K562 (cell line): ENCODE measurements at regions not wholly inside any gene's neighbourhood (a gene's known extent, or its start where the extent isn't known, plus 50 kb on each side); places are given as distances from the start of the nearest gene placed in this dataset.
"Not testable (repeated sequence)": the region's sequence is repeated elsewhere in the genome, so short reads cannot be mapped to it uniquely, and the experiment has no call there.

Experiments
- ATAC-seq: fragments of 200-7000 bp; cut with Tn5 transposase; 3 replicates; pipeline ENCODE4 v1.9.1; 2020; ENCODE audit warnings: moderate library complexity
- BruUV-seq: library from RNA; stranded (reverse); fragments of 400-500 nt; replicated peaks from 2 replicates; lab custom pipeline; 2021; lab: Mats Ljungman, UMichigan
- CTCF ChIA-PET: fragments of 300-600 bp; formaldehyde crosslinking; extraction: SDS; loops from one replicate; lab custom pipeline; 2021; ENCODE audit warnings: low intra/inter-chr PET ratio; lab: Yijun Ruan, JAX
- POLR2A ChIA-PET: fragments of 300-600, 350-650 bp; sonication (Branson Sonifier 250); formaldehyde crosslinking; extraction: SDS; loops from one replicate; lab custom pipeline; 2021; ENCODE audit warnings: antibody characterized with exemption, inconsistent platforms; lab: Yijun Ruan, JAX
- DNase-seq, 4 experiments: peaks; one replicate each; pipeline versions ENCODE4 v3.0.0 to v3.0.0-alpha.2; 2011 to 2018; ENCODE audit warnings: low spot score in 3 of 4, mixed read lengths in 3 of 4; ENCODE audit errors: extremely low read depth in 1 of 4
- FAIRE-seq: peaks from 2 replicates; lab custom pipeline; 2011; peaks lifted over from hg19 to GRCh38; lab: Jason Lieb, UNC
- H2AFZ ChIP-seq: 2 replicates; pipeline ENCODE4 v1.6.0; 2011; ENCODE audit warnings: low read depth, low read length, control low read depth, inconsistent platforms
- H3K27ac ChIP-seq: fragments of 200-600 bp; 3 replicates; pipeline ENCODE4 v1.8.0; 2011; ENCODE audit warnings: low read depth, mild to moderate bottlenecking, control low read depth, inconsistent platforms, low read length, moderate library complexity, mixed read lengths; ENCODE audit errors: extremely low read depth
- H3K27me3 ChIP-seq, 2 experiments: fragments of 300-600 bp in 1 of 2; 2 replicates in 1 of 2; 3 replicates in 1 of 2; pipeline versions ENCODE4 v1.6.0 to v1.8.0; 2011; ENCODE audit warnings: inconsistent platforms in 2 of 2, low read length in 2 of 2, mild to moderate bottlenecking in 1 of 2, mixed read lengths in 1 of 2, moderate library complexity in 1 of 2; ENCODE audit not compliant: control insufficient read depth in 2 of 2, insufficient read depth in 2 of 2
- H3K36me3 ChIP-seq: fragments of 300-600 bp; 3 replicates; pipeline ENCODE4 v1.8.0; 2011; ENCODE audit warnings: mild to moderate bottlenecking, low read length, inconsistent platforms; ENCODE audit not compliant: control insufficient read depth, insufficient read depth
- H3K4me1 ChIP-seq, 2 experiments: fragments of 200-600 bp in 1 of 2; replicated peaks in 1 of 2; 2 replicates in 1 of 2; 3 replicates in 1 of 2; pipeline versions ENCODE4 v1.5.1 to v1.8.0; 2011; ENCODE audit warnings: inconsistent platforms in 2 of 2, low read length in 2 of 2, mild to moderate bottlenecking in 1 of 2, mixed read lengths in 1 of 2, moderate library complexity in 1 of 2; ENCODE audit not compliant: control insufficient read depth in 2 of 2, insufficient read depth in 2 of 2
- H3K4me2 ChIP-seq: 2 replicates; pipeline ENCODE4 v1.6.1; 2011; ENCODE audit warnings: low read length, control low read depth, inconsistent platforms, mixed read lengths; ENCODE audit not compliant: insufficient read depth
- H3K4me3 ChIP-seq: fragments of 200-600 bp; sonication (generic), shearing (Covaris generic); 2 replicates; pipeline ENCODE4 v1.5.1; 2016; ENCODE audit warnings: control low read depth, inconsistent platforms
- H3K79me2 ChIP-seq: fragments of 200-600 bp; 3 replicates; pipeline ENCODE4 v1.8.0; 2011; ENCODE audit warnings: low read length, inconsistent platforms; ENCODE audit not compliant: control insufficient read depth, insufficient read depth
- H3K9ac ChIP-seq, 2 experiments: 2 replicates each; pipeline versions ENCODE4 v1.6.0 to v1.6.1; 2011; ENCODE audit warnings: low read depth in 2 of 2, low read length in 2 of 2, control low read depth in 1 of 2, inconsistent platforms in 1 of 2, mild to moderate bottlenecking in 1 of 2, mixed read lengths in 1 of 2; ENCODE audit not compliant: insufficient read depth in 1 of 2
- H3K9me1 ChIP-seq: one replicate; pipeline ENCODE4 v1.6.0; 2011; ENCODE audit warnings: inconsistent platforms, mild to moderate bottlenecking, low read length, moderate library complexity; ENCODE audit not compliant: control insufficient read depth, insufficient read depth
- H3K9me3 ChIP-seq: replicated peaks from 2 replicates; pipeline ENCODE4 v1.5.1; 2011; ENCODE audit warnings: low read depth, low read length, inconsistent platforms; ENCODE audit not compliant: control insufficient read depth, insufficient read depth
- H4K20me1 ChIP-seq: replicated peaks from 2 replicates; pipeline ENCODE4 v1.6.1; 2011; ENCODE audit warnings: low read length, inconsistent platforms, mixed read lengths; ENCODE audit not compliant: control insufficient read depth, insufficient read depth
- AFF1 ChIP-seq, 2 experiments: fragments of 450-650 bp; IDR thresholded peaks; 2 replicates each; pipeline ENCODE4 v1.6.1; 2018; ENCODE audit warnings: mild to moderate bottlenecking in 2 of 2, low read depth in 1 of 2; ENCODE audit not compliant: partially characterized antibody in 2 of 2
- WGBS: fragments of 100-300 bp; shearing (Covaris generic); methylation state at CpG from one replicate; pipeline ENCODE4 v1.1.6; 2016; ENCODE audit warnings: low coverage, mixed read lengths; ENCODE audit not compliant: insufficient coverage; ENCODE audit errors: missing lambda C conversion rate; 5-methylcytosine and 5-hydroxymethylcytosine counted together
- in situ Hi-C: fragments of 300-500 bp; cut with MboI; formaldehyde crosslinking; loops from 4 replicates; pipeline ENCODE4 v1.15.0; 2018; ENCODE audit warnings: inconsistent platforms, mixed read lengths
- intact Hi-C: fragments of 100-400 bp; cut with micrococcal nuclease; formaldehyde crosslinking; loops from 2 replicates; pipeline ENCODE4 v1.14.2; 2022

GRCh38 chr3:143180860-143181259, 61.3 kb downstream of the CHST2 start:
- intact Hi-C loops: loop anchor here (5.0 kb wide), 1 partner anchor 59 kb away; no protein-coding TSS in a partner anchor
- BruUV-seq, H3K27me3 ChIP-seq, FAIRE-seq, H3K79me2 ChIP-seq, H3K9me1 ChIP-seq, H3K4me3 ChIP-seq, H3K9ac ChIP-seq, H3K27ac ChIP-seq, CTCF ChIA-PET, ATAC-seq, H2AFZ ChIP-seq, H3K9me3 ChIP-seq, H3K4me2 ChIP-seq, POLR2A ChIA-PET, H3K36me3 ChIP-seq, DNase-seq, H4K20me1 ChIP-seq: not testable (repeated sequence)
- TF ChIP-seq AFF1 (IDR thresholded peaks at IDR 0.05; ENCODE audit: low read depth in 1 of 2, partially characterized antibody in 2 of 2): peak in 1 of 2 experiments; percentile 96
- H3K4me1 ChIP-seq: peaks cover 9 to 38% of the 10 kb centered on the region in 2 experiments
- WGBS: 94% methylated on average over 2 of the region's 2 CpGs
- in situ Hi-C loops: loop anchor here (5.0 kb wide), 1 partner anchor 61 kb away; no protein-coding TSS in a partner anchor
